ENCODE measurements at regions not wholly inside any gene's neighbourhood (a gene's known extent, or its start where the extent isn't known, plus 50 kb on each side); places are given as distances from the start of the nearest gene placed in this dataset.

DNA sequence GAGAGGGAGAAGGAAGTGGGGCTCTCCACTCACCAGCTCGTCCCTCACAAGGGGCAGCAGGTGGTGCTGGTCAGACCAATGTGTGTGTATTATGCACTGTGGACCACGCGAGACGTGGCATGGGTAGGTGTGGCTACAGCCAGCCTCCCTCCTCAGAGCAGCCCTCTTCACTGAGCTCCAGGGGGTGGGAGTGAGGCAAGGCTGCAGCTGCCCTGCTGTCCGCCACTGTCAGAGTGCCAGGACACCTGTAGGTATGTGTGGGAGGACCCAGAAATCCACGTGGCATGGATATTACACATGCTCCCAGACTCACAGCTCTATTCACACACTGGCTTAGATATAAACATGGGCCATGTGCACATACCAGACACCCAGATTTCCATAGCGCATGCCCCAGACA is 90.3 kb downstream of the VEGFA start:
- Histone ChIP-seq H3K27ac (ENCODE audit: low read depth, low read length) (no peak overlapping the region), H3K36me3 (ENCODE audit: control insufficient read depth in 3 of 3, insufficient read depth in 3 of 3, low read length in 3 of 3) (no peaks in the 10 kb centered on the region), H3K4me3 (ENCODE audit: low read length in 3 of 3) (no peak overlapping the region), H3K9ac (ENCODE audit: low read depth in 1 of 3, low read length in 3 of 3) (no peak overlapping the region), H3K4me1 (ENCODE audit: control insufficient read depth in 3 of 3, insufficient read depth in 3 of 3, low read length in 3 of 3) (peaks cover 0 to 8% (median 7%) of the 10 kb centered on the region in 3 donors), H3K9me3 (ENCODE audit: control insufficient read depth in 3 of 3, low read length in 3 of 3) (no peaks in the 10 kb centered on the region), H3K27me3 (ENCODE audit: control insufficient read depth in 3 of 3, insufficient read depth in 3 of 3, low read length in 3 of 3) (no peaks in the 10 kb centered on the region)

DNA sequence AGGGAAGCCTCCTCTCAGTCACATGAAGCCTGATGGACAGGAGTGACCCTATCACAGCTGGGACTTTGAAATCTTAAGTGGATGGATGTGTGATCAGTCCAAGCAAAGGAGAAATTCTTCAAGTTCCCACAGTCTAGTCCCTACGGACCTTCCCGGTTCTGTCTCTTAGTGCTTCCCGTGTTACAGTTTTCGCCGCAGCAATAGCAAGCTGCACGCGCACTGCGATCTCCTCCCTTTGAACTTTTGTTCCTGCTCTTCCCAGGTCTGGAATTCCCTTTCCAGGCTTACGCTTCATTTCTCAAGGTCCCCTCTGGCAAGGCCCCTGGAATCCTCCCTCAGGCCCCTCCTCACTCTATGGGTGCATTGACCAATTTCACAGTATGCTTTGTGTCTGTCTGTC is 89.2 kb downstream of the VEGFA start:
- Histone ChIP-seq H3K9ac (ENCODE audit: low read depth in 1 of 3, low read length in 3 of 3) (no peak overlapping the region), H3K4me3 (ENCODE audit: low read length in 3 of 3) (no peak overlapping the region), H3K27ac (ENCODE audit: low read depth, low read length) (no peak overlapping the region)

DNA sequence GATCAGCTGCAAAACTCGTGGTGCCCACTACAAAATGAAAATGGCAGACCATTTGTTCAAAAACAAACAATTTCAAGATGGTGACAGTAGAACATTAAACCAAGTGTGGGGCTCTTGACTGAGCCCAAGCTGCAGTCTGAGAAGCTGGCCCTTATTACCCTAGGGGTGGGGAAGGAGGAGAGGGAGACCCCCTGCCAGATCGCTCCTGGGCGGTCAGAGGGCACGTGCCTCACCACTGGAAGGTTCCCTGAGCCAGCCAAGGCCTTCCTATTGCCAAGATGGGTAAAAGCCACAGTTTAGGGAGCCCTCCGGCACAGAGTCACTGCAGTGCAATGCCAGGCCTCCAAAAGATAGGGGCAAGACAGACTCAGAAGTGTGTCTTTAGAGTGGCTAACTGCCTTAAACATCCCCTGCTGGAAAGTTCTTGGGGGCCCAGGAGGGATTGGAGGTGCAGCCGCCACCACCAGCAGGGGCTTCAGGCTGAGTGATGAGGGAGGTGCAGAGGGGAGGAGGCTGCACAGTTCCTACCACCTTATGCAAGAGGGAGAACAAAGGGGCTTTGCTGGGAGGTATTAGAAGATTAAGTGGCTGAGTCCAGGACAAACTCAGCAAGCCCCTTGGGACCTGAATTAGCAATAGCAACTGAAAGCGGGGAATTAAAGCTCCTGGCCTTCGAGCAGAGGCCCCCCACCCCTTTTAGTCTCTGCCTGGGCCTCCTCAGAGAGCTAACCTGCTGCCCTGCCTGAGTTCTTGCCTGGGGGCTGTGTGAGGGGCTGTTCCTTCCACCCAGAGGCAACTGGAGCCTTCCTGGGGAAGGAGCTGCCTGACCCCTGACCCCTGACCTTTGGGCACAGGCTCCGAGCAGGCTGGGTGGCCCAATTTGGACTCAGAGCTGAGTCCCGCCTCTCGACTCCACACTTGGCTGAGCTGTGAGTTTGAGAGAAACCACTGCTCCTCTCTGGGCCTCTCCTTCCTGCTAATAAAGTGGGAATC is 88.4 kb downstream of the VEGFA start:
- Histone ChIP-seq H3K4me1 (ENCODE audit: control insufficient read depth in 3 of 3, insufficient read depth in 3 of 3, low read length in 3 of 3) (peaks cover 0 to 8% (median 7%) of the 10 kb centered on the region in 3 donors), H3K36me3 (ENCODE audit: control insufficient read depth in 3 of 3, insufficient read depth in 3 of 3, low read length in 3 of 3) (no peaks in the 10 kb centered on the region), H3K4me3 (ENCODE audit: low read length in 3 of 3) (no peak overlapping the region), H3K27me3 (ENCODE audit: control insufficient read depth in 3 of 3, insufficient read depth in 3 of 3, low read length in 3 of 3) (no peaks in the 10 kb centered on the region), H3K27ac (ENCODE audit: low read depth, low read length) (no peak overlapping the region), H3K9me3 (ENCODE audit: control insufficient read depth in 3 of 3, low read length in 3 of 3) (no peaks in the 10 kb centered on the region), H3K9ac (ENCODE audit: low read depth in 1 of 3, low read length in 3 of 3) (no peak overlapping the region)

More for the DNA sequence above, 89.2 kb downstream of the VEGFA start:
- Histone ChIP-seq H3K27me3 (ENCODE audit: control insufficient read depth in 3 of 3, insufficient read depth in 3 of 3, low read length in 3 of 3) (no peaks in the 10 kb centered on the region), H3K4me1 (ENCODE audit: control insufficient read depth in 3 of 3, insufficient read depth in 3 of 3, low read length in 3 of 3) (peaks cover 0 to 8% (median 7%) of the 10 kb centered on the region in 3 donors), H3K36me3 (ENCODE audit: control insufficient read depth in 3 of 3, insufficient read depth in 3 of 3, low read length in 3 of 3) (no peaks in the 10 kb centered on the region), H3K9me3 (ENCODE audit: control insufficient read depth in 3 of 3, low read length in 3 of 3) (no peaks in the 10 kb centered on the region)

DNA sequence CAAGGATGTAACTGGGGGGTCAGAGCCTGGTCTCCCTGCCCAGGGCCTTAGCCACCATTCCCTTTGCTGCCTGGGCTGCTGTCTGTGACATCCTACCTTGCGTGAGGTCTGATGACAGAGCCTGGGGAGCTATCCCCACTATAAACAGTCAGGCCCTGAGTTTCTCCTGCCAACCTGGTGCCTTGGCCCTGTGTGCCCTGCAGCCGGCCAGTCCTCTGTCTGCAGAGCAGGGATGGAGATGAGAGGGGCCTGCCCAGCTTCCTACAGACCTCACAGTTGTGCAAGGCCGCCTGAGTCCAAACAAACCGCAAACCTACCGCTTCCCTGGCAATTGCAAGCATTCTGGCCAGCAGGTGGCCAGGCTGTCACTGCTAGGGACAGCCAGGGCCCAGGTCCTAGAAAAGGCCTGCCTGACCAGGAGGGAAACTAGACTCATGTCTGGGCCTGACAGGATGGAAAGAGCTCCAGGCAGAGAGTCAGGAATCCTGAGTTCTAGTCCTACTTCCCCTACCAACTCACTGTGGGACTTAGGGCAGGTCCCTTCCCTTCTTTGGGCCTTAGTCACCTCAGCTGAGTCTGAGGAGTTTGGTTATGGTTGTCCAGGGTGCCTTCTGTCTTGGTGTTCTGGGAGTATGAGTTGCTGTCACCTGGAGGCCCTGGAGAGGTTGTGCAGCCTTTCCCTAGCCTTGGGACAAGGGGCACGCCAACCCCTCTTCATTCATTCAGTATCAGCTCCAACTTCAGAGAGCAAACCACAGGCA is 86.2 kb downstream of the VEGFA start:
- Histone ChIP-seq H3K9me3 (ENCODE audit: control insufficient read depth in 3 of 3, low read length in 3 of 3) (no peaks in the 10 kb centered on the region), H3K9ac (ENCODE audit: low read depth in 1 of 3, low read length in 3 of 3) (peak overlapping the region in 1 of 3 donors; percentile 26), H3K4me3 (ENCODE audit: low read length in 3 of 3) (no peak overlapping the region), H3K36me3 (ENCODE audit: control insufficient read depth in 3 of 3, insufficient read depth in 3 of 3, low read length in 3 of 3) (no peaks in the 10 kb centered on the region), H3K4me1 (ENCODE audit: control insufficient read depth in 3 of 3, insufficient read depth in 3 of 3, low read length in 3 of 3) (peaks cover 0 to 8% (median 7%) of the 10 kb centered on the region in 3 donors), H3K27ac (ENCODE audit: low read depth, low read length) (peak overlapping the region; percentile 30), H3K27me3 (ENCODE audit: control insufficient read depth in 3 of 3, insufficient read depth in 3 of 3, low read length in 3 of 3) (no peaks in the 10 kb centered on the region)

DNA sequence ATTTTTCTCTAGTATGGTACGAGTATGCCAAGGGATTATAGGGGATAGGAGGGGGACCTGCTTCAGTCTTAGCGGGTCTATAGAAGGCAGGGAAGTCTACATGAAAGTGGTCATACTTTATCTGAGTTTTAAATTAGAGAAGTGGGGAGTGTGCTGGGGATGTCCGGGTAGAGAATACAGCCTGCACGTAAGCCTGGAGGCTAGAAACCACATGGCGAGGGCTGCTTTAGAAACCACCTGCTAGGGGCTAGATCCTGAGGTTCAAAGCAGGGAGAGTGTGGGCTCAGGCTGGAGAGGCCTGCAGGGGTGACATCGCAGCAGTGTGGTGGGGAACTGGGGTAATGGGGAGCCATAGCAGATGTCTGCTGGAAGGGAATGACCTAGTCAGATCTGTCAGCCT is 85.2 kb downstream of the VEGFA start:
- no peak overlapping the region for H3K9ac ChIP-seq (ENCODE audit: low read depth in 1 of 3, low read length in 3 of 3)
- no peaks in the 10 kb centered on the region for H3K9me3 ChIP-seq (ENCODE audit: control insufficient read depth in 3 of 3, low read length in 3 of 3)
- H3K36me3 ChIP-seq (ENCODE audit: control insufficient read depth in 3 of 3, insufficient read depth in 3 of 3, low read length in 3 of 3) = no peaks in the 10 kb centered on the region
- H3K27ac ChIP-seq (ENCODE audit: low read depth, low read length) = no peak overlapping the region
- no peaks in the 10 kb centered on the region for H3K27me3 ChIP-seq (ENCODE audit: control insufficient read depth in 3 of 3, insufficient read depth in 3 of 3, low read length in 3 of 3)
- no peak overlapping the region for H3K4me3 ChIP-seq (ENCODE audit: low read length in 3 of 3)
- peaks cover 0 to 8% (median 7%) of the 10 kb centered on the region in 3 donors for H3K4me1 ChIP-seq (ENCODE audit: control insufficient read depth in 3 of 3, insufficient read depth in 3 of 3, low read length in 3 of 3)

DNA sequence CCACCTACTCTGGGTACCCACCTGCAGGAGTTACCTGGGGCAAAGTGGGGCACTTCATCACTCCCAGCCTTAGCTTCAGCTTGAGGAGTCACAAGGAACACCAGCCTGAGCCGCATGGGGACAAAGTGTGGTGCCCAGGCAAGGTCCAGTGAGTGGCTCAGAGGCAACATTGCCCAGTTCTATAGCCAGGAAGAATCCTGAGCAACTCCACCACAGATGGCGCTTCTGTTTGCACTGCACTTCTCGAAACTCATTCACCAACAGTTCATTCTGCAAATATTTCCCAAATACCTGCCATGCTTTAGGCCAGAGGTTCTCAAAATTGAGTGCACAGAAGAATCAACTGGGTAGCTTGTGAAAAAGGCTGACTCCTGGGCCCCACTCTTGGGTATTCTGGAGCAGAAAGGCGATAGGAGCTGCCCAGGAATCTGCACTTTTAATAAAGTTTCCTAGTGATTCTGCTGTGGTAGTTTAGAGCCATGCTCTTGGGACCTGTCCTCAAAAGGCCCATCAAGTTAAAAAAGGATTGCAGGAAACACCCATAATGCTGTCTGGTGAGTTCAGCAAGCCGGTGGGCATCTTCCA is 83.1 kb downstream of the VEGFA start:
- no peaks in the 10 kb centered on the region for H3K27me3 ChIP-seq (ENCODE audit: control insufficient read depth in 3 of 3, insufficient read depth in 3 of 3, low read length in 3 of 3)
- H3K9ac ChIP-seq (ENCODE audit: low read depth in 1 of 3, low read length in 3 of 3) = no peak overlapping the region
- H3K36me3 ChIP-seq (ENCODE audit: control insufficient read depth in 3 of 3, insufficient read depth in 3 of 3, low read length in 3 of 3) = no peaks in the 10 kb centered on the region
- H3K27ac ChIP-seq (ENCODE audit: low read depth, low read length) = no peak overlapping the region
- no peak overlapping the region for H3K4me3 ChIP-seq (ENCODE audit: low read length in 3 of 3)
- H3K9me3 ChIP-seq (ENCODE audit: control insufficient read depth in 3 of 3, low read length in 3 of 3) = no peaks in the 10 kb centered on the region
- peaks cover 0 to 8% (median 7%) of the 10 kb centered on the region in 3 donors for H3K4me1 ChIP-seq (ENCODE audit: control insufficient read depth in 3 of 3, insufficient read depth in 3 of 3, low read length in 3 of 3)

DNA sequence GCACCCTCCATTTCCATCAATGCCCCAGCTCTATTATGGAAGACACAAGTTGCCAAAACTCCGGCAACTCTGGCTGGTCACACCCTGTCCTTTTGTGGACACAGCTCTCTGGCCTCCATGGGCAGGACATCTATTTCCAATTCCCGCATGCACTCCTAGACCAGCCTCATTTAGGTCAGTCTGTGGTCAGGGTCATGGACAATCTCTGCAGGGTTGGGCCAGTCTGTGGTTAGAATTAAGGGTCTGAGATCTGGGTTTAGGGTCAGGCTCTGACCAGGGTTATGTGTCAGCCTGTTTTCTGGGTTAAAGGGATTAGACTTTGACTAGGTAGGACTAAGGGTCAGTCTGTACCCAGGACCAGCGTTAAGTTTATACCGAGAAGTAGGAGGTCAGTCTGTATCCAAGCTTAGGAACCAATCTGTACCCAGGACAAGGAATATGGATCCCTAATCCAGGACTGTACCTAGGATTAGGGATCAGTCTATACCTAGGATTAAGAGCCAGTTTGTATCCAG is 82.4 kb downstream of the VEGFA start:
- Histone ChIP-seq H3K9me3 (ENCODE audit: control insufficient read depth in 3 of 3, low read length in 3 of 3) (no peaks in the 10 kb centered on the region), H3K36me3 (ENCODE audit: control insufficient read depth in 3 of 3, insufficient read depth in 3 of 3, low read length in 3 of 3) (no peaks in the 10 kb centered on the region), H3K4me3 (ENCODE audit: low read length in 3 of 3) (no peak overlapping the region), H3K27me3 (ENCODE audit: control insufficient read depth in 3 of 3, insufficient read depth in 3 of 3, low read length in 3 of 3) (no peaks in the 10 kb centered on the region), H3K27ac (ENCODE audit: low read depth, low read length) (no peak overlapping the region), H3K9ac (ENCODE audit: low read depth in 1 of 3, low read length in 3 of 3) (no peak overlapping the region), H3K4me1 (ENCODE audit: control insufficient read depth in 3 of 3, insufficient read depth in 3 of 3, low read length in 3 of 3) (peaks cover 0 to 8% (median 7%) of the 10 kb centered on the region in 3 donors)

DNA sequence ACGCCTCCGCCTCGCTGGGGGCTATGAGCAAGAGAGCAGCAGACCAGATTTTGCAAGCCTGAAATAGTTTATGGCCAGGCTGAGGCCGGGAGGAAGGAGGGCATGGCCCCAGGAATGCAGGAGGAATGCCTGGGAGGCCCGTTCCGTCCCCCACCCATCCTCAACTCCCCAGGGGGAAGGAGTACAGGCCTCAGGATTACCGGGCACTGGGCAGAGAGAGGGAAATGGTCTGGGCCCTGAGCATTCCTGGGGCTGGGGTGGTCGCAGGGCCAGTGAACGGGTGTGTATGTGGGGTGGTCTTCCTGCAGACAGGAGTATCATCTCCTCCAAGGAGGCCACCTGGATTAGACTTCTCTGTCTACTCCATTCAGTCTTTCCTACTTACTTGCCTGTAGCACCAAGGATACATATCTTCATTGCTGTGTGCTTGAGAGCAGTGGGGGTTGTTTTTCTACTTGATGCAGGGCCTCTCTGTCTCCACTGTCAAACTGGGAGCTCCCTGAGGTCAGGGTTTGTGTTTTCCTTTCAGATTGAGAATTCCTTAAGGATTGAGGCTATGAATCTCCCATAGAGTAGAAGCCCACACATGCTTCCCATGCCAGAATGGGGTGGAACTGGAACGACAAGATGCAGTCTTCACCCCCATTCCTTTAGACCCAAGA is 81.3 kb downstream of the VEGFA start:
- Histone ChIP-seq H3K27ac (ENCODE audit: low read depth, low read length) (no peak overlapping the region), H3K9me3 (ENCODE audit: control insufficient read depth in 3 of 3, low read length in 3 of 3) (no peaks in the 10 kb centered on the region), H3K27me3 (ENCODE audit: control insufficient read depth in 3 of 3, insufficient read depth in 3 of 3, low read length in 3 of 3) (no peaks in the 10 kb centered on the region), H3K4me1 (ENCODE audit: control insufficient read depth in 3 of 3, insufficient read depth in 3 of 3, low read length in 3 of 3) (peaks cover 0 to 6% (median 5%) of the 10 kb centered on the region in 3 donors), H3K9ac (ENCODE audit: low read depth in 1 of 3, low read length in 3 of 3) (no peak overlapping the region), H3K36me3 (ENCODE audit: control insufficient read depth in 3 of 3, insufficient read depth in 3 of 3, low read length in 3 of 3) (no peaks in the 10 kb centered on the region), H3K4me3 (ENCODE audit: low read length in 3 of 3) (no peak overlapping the region)

DNA sequence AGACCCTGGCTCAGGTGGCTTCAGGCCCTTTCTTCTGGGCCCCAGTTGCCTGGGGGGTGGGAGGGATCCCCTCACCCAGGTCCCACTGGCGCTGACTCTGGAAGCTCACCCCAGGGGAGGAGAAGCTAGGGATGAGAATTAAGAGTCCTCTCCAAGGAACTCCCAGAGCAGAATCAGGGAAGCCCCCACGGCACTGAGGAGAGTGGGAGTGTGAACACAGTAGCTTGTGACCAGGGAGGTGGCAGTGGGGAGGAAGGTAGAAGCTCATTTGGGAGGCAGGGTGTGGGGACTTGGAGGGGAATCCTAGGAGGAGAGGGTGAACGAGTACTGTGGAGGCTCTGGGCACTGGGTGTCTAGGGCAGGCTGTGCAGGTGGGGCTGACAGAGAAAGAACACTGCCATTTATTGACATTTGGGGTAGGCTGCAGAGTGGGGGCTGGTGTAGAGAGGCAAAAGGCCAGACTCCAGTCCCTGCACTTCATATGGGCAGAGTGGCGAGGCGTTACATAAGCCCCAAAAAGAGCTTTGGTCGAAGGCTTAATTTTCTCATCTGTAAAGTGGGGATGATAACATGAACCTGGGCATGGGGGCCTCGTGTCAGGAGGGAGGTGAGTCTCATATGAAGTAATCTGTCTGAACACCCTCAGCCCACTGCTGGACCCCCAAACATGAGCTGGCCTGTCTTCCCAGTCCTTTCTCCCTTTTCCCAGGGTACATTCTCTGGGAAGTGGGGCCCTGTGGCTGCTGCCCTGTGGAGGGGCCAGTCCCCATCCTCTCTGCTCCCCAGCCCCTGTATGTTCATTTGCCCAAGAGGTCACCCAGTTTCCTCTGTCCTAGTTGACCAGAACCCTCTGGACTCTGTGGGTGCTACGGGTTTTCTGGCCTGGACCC is 80.5 kb downstream of the VEGFA start:
- H3K27me3 ChIP-seq (ENCODE audit: control insufficient read depth in 3 of 3, insufficient read depth in 3 of 3, low read length in 3 of 3) = no peaks in the 10 kb centered on the region
- H3K9ac ChIP-seq (ENCODE audit: low read depth in 1 of 3, low read length in 3 of 3) = no peak overlapping the region
- H3K4me1 ChIP-seq (ENCODE audit: control insufficient read depth in 3 of 3, insufficient read depth in 3 of 3, low read length in 3 of 3) = no peaks in the 10 kb centered on the region
- H3K27ac ChIP-seq (ENCODE audit: low read depth, low read length) = no peak overlapping the region
- no peak overlapping the region for H3K4me3 ChIP-seq (ENCODE audit: low read length in 3 of 3)
- H3K9me3 ChIP-seq (ENCODE audit: control insufficient read depth in 3 of 3, low read length in 3 of 3) = no peaks in the 10 kb centered on the region
- H3K36me3 ChIP-seq (ENCODE audit: control insufficient read depth in 3 of 3, insufficient read depth in 3 of 3, low read length in 3 of 3) = no peaks in the 10 kb centered on the region
